GM19372 (cell line): ENCODE measurements at regions not wholly inside any gene's neighbourhood (a gene's known extent, or its start where the extent isn't known, plus 50 kb on each side); places are given as distances from the start of the nearest gene placed in this dataset.

ENCODE experiments used
- ATAC-seq: cut with Tn5 transposase; IDR thresholded peaks from one replicate; pipeline ENCODE4 v1.9.1; 2021; ENCODE audit warnings: mild to moderate bottlenecking, low read depth, moderate library complexity; ENCODE audit not compliant: unreplicated experiment

- ATAC-seq: no peak
Observed at GRCh38 chr1:177505905-177506590, 335.3 kb downstream of the BRINP2 start.

GRCh38 chr1:177495878-177496277 lies 325.1 kb downstream of the BRINP2 start:
- no peak for ATAC-seq

GRCh38 chr1:177490786-177491185 lies 320.0 kb downstream of the BRINP2 start:
- no peak for ATAC-seq

- no peak for ATAC-seq
Observed at GRCh38 chr1:177490036-177490639, 319.4 kb downstream of the BRINP2 start.

- ATAC-seq: no peak
Observed at GRCh38 chr1:177488722-177489121, 318.0 kb downstream of the BRINP2 start.

GRCh38 chr1:177487481-177487880 lies 316.7 kb downstream of the BRINP2 start:
- ATAC-seq: no peak

- no peak for ATAC-seq
Observed at GRCh38 chr1:177480741-177481305, 310.1 kb downstream of the BRINP2 start.

- no peak for ATAC-seq
Observed at GRCh38 chr1:177479600-177479999, 308.8 kb downstream of the BRINP2 start.

- no peak for ATAC-seq
Observed at GRCh38 chr1:177476676-177477075, 305.9 kb downstream of the BRINP2 start.

GRCh38 chr1:177472567-177472966 lies 301.8 kb downstream of the BRINP2 start:
- no peak for ATAC-seq

- ATAC-seq: no peak
Observed at GRCh38 chr1:177471244-177471643, 300.5 kb downstream of the BRINP2 start.

- no peak for ATAC-seq
Observed at GRCh38 chr1:177469519-177469918, 298.8 kb downstream of the BRINP2 start.

- ATAC-seq: no peak
Observed at GRCh38 chr1:177466286-177466685, 295.5 kb downstream of the BRINP2 start.

- no peak for ATAC-seq
Observed at GRCh38 chr1:177464686-177465085, 293.9 kb downstream of the BRINP2 start.

- no peak for ATAC-seq
Observed at GRCh38 chr1:177451191-177451590, 280.4 kb downstream of the BRINP2 start.

- no peak for ATAC-seq
Observed at GRCh38 chr1:177448652-177449357, 278.0 kb downstream of the BRINP2 start.

GRCh38 chr1:177448036-177448615 lies 277.4 kb downstream of the BRINP2 start:
- ATAC-seq: no peak

GRCh38 chr1:177444997-177445746 lies 274.4 kb downstream of the BRINP2 start:
- no peak for ATAC-seq

- no peak for ATAC-seq
Observed at GRCh38 chr1:177443003-177443402, 272.2 kb downstream of the BRINP2 start.

- ATAC-seq: no peak
Observed at GRCh38 chr1:177442584-177442983, 271.8 kb downstream of the BRINP2 start.
